Liver (tissue), 8 donors: ENCODE measurements at regions not wholly inside any gene's neighbourhood (a gene's known extent, or its start where the extent isn't known, plus 50 kb on each side); places are given as distances from the start of the nearest gene placed in this dataset.

Experiments
- DNase-seq: peaks from one replicate; pipeline ENCODE4 v3.0.0-alpha.2; 2017; ENCODE audit warnings: low spot score
- H3K27ac ChIP-seq, 2 donors: one replicate each; pipeline ENCODE4 v1.7.0; 2013; ENCODE audit warnings: inconsistent platforms in 2 of 2, low read length in 2 of 2, control low read depth in 1 of 2, low read depth in 1 of 2, mild to moderate bottlenecking in 1 of 2
- H3K27me3 ChIP-seq, 4 donors: one replicate each; pipeline versions ENCODE4 v1.6.1 to v1.7.0; 2013; ENCODE audit warnings: low read length in 3 of 4, inconsistent platforms in 1 of 4, mild to moderate bottlenecking in 1 of 4, moderate library complexity in 1 of 4; ENCODE audit not compliant: control insufficient read depth in 4 of 4, insufficient read depth in 4 of 4
- H3K36me3 ChIP-seq, 4 donors: one replicate each; pipeline versions ENCODE4 v1.6.1 to v1.7.0; 2013; ENCODE audit warnings: low read length in 3 of 4, mild to moderate bottlenecking in 3 of 4, low read depth in 1 of 4, moderate library complexity in 1 of 4; ENCODE audit not compliant: control insufficient read depth in 4 of 4, insufficient read depth in 3 of 4
- H3K4me1 ChIP-seq, 4 donors: one replicate each; pipeline versions ENCODE4 v1.6.1 to v1.7.0; 2013; ENCODE audit warnings: low read length in 3 of 4, mild to moderate bottlenecking in 3 of 4, moderate library complexity in 1 of 4; ENCODE audit not compliant: control insufficient read depth in 4 of 4, insufficient read depth in 4 of 4
- H3K4me3 ChIP-seq, 3 donors: one replicate each; pipeline versions ENCODE4 v1.6.1 to v1.7.0; 2013; ENCODE audit warnings: low read length in 3 of 3, control low read depth in 1 of 3, low read depth in 1 of 3, mild to moderate bottlenecking in 1 of 3
- H3K9ac ChIP-seq, 2 donors: one replicate each; pipeline ENCODE4 v1.7.0; 2013; ENCODE audit warnings: low read length in 2 of 2, mild to moderate bottlenecking in 2 of 2, moderate library complexity in 2 of 2, control low read depth in 1 of 2, low read depth in 1 of 2
- H3K9me3 ChIP-seq, 4 donors: one replicate each; pipeline versions ENCODE4 v1.6.1 to v1.7.0; 2013; ENCODE audit warnings: low read length in 3 of 4; ENCODE audit not compliant: control insufficient read depth in 4 of 4
- EGR1 ChIP-seq, 2 donors: IDR thresholded peaks; 2 replicates each; pipeline ENCODE4 v1.6.1; 2016 to 2018; ENCODE audit warnings: antibody characterized with exemption in 2 of 2, low read depth in 2 of 2
- FOXA1 ChIP-seq: IDR thresholded peaks from 2 replicates; pipeline ENCODE4 v1.6.1; 2016; ENCODE audit warnings: antibody characterized with exemption
- GABPA ChIP-seq, 2 donors: IDR thresholded peaks in 1 of 2; conservative IDR thresholded peaks in 1 of 2; 2 replicates each; pipeline ENCODE4 v1.6.1; 2016; ENCODE audit warnings: antibody characterized with exemption in 2 of 2, mild to moderate bottlenecking in 1 of 2, moderate library complexity in 1 of 2
- HNF4A ChIP-seq, 2 donors: conservative IDR thresholded peaks; 2 replicates each; pipeline ENCODE4 v1.6.1; 2016; ENCODE audit warnings: antibody characterized with exemption in 2 of 2, mild to moderate bottlenecking in 2 of 2
- HNF4G ChIP-seq: IDR thresholded peaks from 2 replicates; pipeline ENCODE4 v1.6.1; 2016; ENCODE audit warnings: antibody characterized with exemption
- JUND ChIP-seq, 2 donors: IDR thresholded peaks; 2 replicates each; pipeline ENCODE4 v1.6.1; 2016; ENCODE audit warnings: antibody characterized with exemption in 2 of 2
- NR2F2 ChIP-seq: IDR thresholded peaks from 2 replicates; pipeline ENCODE4 v1.6.1; 2016; ENCODE audit warnings: antibody characterized with exemption
- RAD21 ChIP-seq, 2 donors: IDR thresholded peaks; 2 replicates each; pipeline ENCODE4 v1.6.1; 2016; ENCODE audit warnings: antibody characterized with exemption in 2 of 2, mild to moderate bottlenecking in 2 of 2
- REST ChIP-seq: IDR thresholded peaks from 2 replicates; pipeline ENCODE4 v1.6.1; 2016; ENCODE audit warnings: antibody characterized with exemption, mild to moderate bottlenecking
- RXRA ChIP-seq, 2 donors: IDR thresholded peaks; 2 replicates each; pipeline ENCODE4 v1.6.1; 2017 to 2018; ENCODE audit warnings: antibody characterized with exemption in 2 of 2, mild to moderate bottlenecking in 1 of 2
- SP1 ChIP-seq: IDR thresholded peaks from 2 replicates; pipeline ENCODE4 v1.6.1; 2018; ENCODE audit warnings: antibody characterized with exemption, mild to moderate bottlenecking
- TAF1 ChIP-seq: conservative IDR thresholded peaks from 2 replicates; pipeline ENCODE4 v1.6.1; 2016; ENCODE audit warnings: antibody characterized with exemption, mild to moderate bottlenecking
- YY1 ChIP-seq: IDR thresholded peaks from 2 replicates; pipeline ENCODE4 v1.6.1; 2016; ENCODE audit warnings: antibody characterized with exemption, mild to moderate bottlenecking
- WGBS: extraction: QIAGEN DNeasy Blood & Tissue Kit; methylation state at CpG from one replicate; pipeline ENCODE4 v1.1.7; 2013; 5-methylcytosine and 5-hydroxymethylcytosine counted together
- TF ChIP-seq, protein P1 (sequence below): IDR thresholded peaks from 2 replicates; pipeline ENCODE4 v1.6.1; 2016; ENCODE audit warnings: antibody characterized with exemption
- TF ChIP-seq, protein P2 (sequence below): fragments of 150-350 bp; IDR thresholded peaks from 2 replicates; pipeline ENCODE4 v1.5.1; 2017; ENCODE audit warnings: improper control_type of control experiment, low read depth, low read length; ENCODE audit not compliant: missing input control
- TF ChIP-seq, protein P3 (sequence below): IDR thresholded peaks from 2 replicates; pipeline ENCODE4 v1.6.1; 2016; ENCODE audit warnings: antibody characterized with exemption
- TF ChIP-seq, protein P4 (sequence below): IDR thresholded peaks from 2 replicates; pipeline ENCODE4 v1.6.1; 2016; ENCODE audit warnings: antibody characterized with exemption
- donor health status: healthy.
- donor health status: healthy.
- donor health status: healthy.
- donor health status: healthy.
- donor health status: healthy.

DNA sequence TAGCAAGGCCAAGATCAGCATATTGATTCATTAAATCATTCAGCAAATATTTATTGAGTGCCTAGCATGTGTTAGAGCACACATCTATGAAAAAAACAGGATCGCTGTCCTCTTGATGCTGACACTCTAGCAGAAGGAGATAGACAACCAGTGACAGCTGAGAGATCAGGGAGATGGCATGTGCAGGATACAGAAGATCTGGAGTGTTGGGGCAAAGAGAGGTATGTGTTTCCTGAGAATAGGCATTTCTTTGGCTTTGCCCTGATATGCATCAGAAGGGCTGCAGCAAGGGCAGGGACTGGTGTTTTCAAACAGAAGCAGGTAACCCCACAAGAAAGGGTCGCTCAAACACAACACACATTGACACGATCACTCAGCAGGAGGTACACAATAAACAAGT is 423.4 kb downstream of the FOXO1 start:
- H3K9me3 ChIP-seq: peaks cover 0 to 3% (median 2%) of the 10 kb centered on the region in 4 donors
- H3K27me3 ChIP-seq: no peaks in the 10 kb centered on the region
- no peaks in the 10 kb centered on the region for H3K4me1 ChIP-seq
- H3K4me3 ChIP-seq: no peak overlapping the region
- H3K36me3 ChIP-seq: no peaks in the 10 kb centered on the region
- TF ChIP-seq HNF4G (no peak), YY1 (no peak), JUND (IDR thresholded peaks at IDR 0.05) (no peak), REST (no peak), SP1 (no peak), RXRA (IDR thresholded peaks at IDR 0.05) (no peak), NR2F2 (no peak), RAD21 (IDR thresholded peaks at IDR 0.05) (no peak), EGR1 (IDR thresholded peaks at IDR 0.05; ENCODE audit: low read depth in 2 of 2) (no peak), GABPA (IDR thresholded peaks at IDR 0.05 in 1 of 2, conservative IDR thresholded peaks at IDR 0.05 in 1 of 2) (no peak), FOXA1 (no peak), HNF4A (conservative IDR thresholded peaks at IDR 0.05) (no peak), TAF1 (no peak)
- TF ChIP-seq, protein P1, sequence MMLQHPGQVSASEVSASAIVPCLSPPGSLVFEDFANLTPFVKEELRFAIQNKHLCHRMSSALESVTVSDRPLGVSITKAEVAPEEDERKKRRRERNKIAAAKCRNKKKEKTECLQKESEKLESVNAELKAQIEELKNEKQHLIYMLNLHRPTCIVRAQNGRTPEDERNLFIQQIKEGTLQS: no peak
- TF ChIP-seq, protein P2, sequence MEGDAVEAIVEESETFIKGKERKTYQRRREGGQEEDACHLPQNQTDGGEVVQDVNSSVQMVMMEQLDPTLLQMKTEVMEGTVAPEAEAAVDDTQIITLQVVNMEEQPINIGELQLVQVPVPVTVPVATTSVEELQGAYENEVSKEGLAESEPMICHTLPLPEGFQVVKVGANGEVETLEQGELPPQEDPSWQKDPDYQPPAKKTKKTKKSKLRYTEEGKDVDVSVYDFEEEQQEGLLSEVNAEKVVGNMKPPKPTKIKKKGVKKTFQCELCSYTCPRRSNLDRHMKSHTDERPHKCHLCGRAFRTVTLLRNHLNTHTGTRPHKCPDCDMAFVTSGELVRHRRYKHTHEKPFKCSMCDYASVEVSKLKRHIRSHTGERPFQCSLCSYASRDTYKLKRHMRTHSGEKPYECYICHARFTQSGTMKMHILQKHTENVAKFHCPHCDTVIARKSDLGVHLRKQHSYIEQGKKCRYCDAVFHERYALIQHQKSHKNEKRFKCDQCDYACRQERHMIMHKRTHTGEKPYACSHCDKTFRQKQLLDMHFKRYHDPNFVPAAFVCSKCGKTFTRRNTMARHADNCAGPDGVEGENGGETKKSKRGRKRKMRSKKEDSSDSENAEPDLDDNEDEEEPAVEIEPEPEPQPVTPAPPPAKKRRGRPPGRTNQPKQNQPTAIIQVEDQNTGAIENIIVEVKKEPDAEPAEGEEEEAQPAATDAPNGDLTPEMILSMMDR: no peak
- TF ChIP-seq, protein P3, sequence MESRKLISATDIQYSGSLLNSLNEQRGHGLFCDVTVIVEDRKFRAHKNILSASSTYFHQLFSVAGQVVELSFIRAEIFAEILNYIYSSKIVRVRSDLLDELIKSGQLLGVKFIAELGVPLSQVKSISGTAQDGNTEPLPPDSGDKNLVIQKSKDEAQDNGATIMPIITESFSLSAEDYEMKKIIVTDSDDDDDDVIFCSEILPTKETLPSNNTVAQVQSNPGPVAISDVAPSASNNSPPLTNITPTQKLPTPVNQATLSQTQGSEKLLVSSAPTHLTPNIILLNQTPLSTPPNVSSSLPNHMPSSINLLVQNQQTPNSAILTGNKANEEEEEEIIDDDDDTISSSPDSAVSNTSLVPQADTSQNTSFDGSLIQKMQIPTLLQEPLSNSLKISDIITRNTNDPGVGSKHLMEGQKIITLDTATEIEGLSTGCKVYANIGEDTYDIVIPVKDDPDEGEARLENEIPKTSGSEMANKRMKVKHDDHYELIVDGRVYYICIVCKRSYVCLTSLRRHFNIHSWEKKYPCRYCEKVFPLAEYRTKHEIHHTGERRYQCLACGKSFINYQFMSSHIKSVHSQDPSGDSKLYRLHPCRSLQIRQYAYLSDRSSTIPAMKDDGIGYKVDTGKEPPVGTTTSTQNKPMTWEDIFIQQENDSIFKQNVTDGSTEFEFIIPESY: no peak
- TF ChIP-seq, protein P4, sequence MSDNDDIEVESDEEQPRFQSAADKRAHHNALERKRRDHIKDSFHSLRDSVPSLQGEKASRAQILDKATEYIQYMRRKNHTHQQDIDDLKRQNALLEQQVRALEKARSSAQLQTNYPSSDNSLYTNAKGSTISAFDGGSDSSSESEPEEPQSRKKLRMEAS: no peak
- whole genome bisulfite sequencing: 94% methylated on average over 3 of the region's 3 CpGs
- H3K9ac ChIP-seq: no peak overlapping the region
- DNase-seq: no peak
- H3K27ac ChIP-seq: no peak overlapping the region

DNA sequence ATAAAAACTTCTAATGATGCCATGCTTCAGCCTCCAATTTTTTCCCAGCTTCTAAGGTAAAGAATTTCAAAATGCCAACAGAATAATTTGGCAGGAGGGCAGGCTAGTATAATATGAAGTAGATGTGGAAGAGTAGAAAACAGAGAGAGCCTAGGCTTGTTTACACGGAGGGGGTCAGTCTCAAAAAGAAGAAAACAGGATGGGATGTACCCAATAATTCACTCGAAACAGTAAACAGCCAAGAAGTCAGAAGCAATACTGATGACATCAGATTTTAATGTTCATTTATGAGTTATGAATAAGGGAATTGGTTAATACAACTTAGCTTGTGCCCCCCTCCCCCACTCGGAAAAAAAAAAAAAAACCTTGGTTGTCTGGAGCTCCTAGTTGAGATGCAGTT is 422.5 kb downstream of the FOXO1 start:
- no peak overlapping the region for H3K27ac ChIP-seq
- no peak for TF ChIP-seq JUND (IDR thresholded peaks at IDR 0.05)
- no peak for TF ChIP-seq NR2F2
- TF ChIP-seq, protein P2: no peak
- no peak for TF ChIP-seq EGR1 (IDR thresholded peaks at IDR 0.05; ENCODE audit: low read depth in 2 of 2)
- TF ChIP-seq YY1: no peak
- H3K9me3 ChIP-seq: no peaks in the 10 kb centered on the region
- no peak overlapping the region for H3K9ac ChIP-seq
- no peaks in the 10 kb centered on the region for H3K4me1 ChIP-seq
- H3K36me3 ChIP-seq: no peaks in the 10 kb centered on the region
- H3K27me3 ChIP-seq: no peaks in the 10 kb centered on the region
- DNase-seq: no peak
- WGBS: 42% methylated on average over 3 of the region's 3 CpGs
- H3K4me3 ChIP-seq: no peak overlapping the region
